Mucosa of descending colon (tissue), 3 donors: ENCODE measurements at regions not wholly inside any gene's neighbourhood (a gene's known extent, or its start where the extent isn't known, plus 50 kb on each side); places are given as distances from the start of the nearest gene placed in this dataset.

Source experiments
- ATAC-seq: fragments of 200-7000 bp; cut with Tn5 transposase; one replicate; pipeline ENCODE4 v1.9.1; 2020; ENCODE audit warnings: mild to moderate bottlenecking, moderate library complexity
- DNase-seq, 3 donors: peaks; one replicate each; pipeline ENCODE4 v3.0.0-alpha.2; 2020
- H3K36me3 ChIP-seq: fragments of 200-600 bp; one replicate; pipeline ENCODE4 v1.8.0; 2021; ENCODE audit warnings: low read depth, mild to moderate bottlenecking
- H3K4me1 ChIP-seq: fragments of 200-600 bp; one replicate; pipeline ENCODE4 v1.8.0; 2021; ENCODE audit warnings: low read depth, mild to moderate bottlenecking
- H3K4me3 ChIP-seq: fragments of 200-600 bp; one replicate; pipeline ENCODE4 v1.8.0; 2021; ENCODE audit warnings: mild to moderate bottlenecking
- H3K9me3 ChIP-seq: fragments of 200-600 bp; one replicate; pipeline ENCODE4 v1.8.0; 2021; ENCODE audit warnings: mild to moderate bottlenecking
- intact Hi-C, 2 donors: fragments of 100-400 bp; cut with DNase I in 1 of 2; cut with micrococcal nuclease in 1 of 2; formaldehyde crosslinking; loops; one replicate each; pipeline versions ENCODE4 v1.11.0 to v1.11.1; 2022; cut with DNase I, micrococcal nuclease
- TF ChIP-seq, protein P1 (sequence below): fragments of 200-600 bp; IDR thresholded peaks from one replicate; pipeline ENCODE4 v1.8.0; 2022; ENCODE audit warnings: antibody characterized with exemption, mild to moderate bottlenecking
- donor health status: DM: no; HTN: no; CAD: no; lungs with moderate emphysema.
- donor health status: DM: no; HTN: no; CAD: no.
- donor health status: DM: no; HTN: yes; CAD: no.

DNA sequence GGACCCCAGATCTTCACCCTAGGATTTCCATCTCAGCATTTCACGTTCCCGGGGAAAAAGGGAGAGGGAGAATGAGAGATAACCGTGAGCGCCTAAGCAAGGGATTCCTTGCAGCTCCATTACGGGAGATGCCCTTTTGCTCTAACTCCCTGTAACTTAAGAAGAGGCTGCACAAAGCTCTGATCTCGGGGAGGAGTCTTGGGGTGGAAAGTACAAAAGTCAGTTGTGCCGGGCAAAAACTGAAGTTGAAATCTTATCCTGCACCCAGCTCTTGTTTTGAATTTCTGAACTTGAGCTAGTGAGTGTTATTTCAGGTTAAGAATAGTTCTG is 256.4 kb upstream of the SOX21 start:
- intact Hi-C loops: no loop called here
- no peaks in the 10 kb centered on the region for H3K9me3 ChIP-seq
- H3K4me3 ChIP-seq: no peak overlapping the region
- no peaks in the 10 kb centered on the region for H3K36me3 ChIP-seq
- ATAC-seq: no peak
- no peaks in the 10 kb centered on the region for H3K4me1 ChIP-seq
- TF ChIP-seq, protein P1, sequence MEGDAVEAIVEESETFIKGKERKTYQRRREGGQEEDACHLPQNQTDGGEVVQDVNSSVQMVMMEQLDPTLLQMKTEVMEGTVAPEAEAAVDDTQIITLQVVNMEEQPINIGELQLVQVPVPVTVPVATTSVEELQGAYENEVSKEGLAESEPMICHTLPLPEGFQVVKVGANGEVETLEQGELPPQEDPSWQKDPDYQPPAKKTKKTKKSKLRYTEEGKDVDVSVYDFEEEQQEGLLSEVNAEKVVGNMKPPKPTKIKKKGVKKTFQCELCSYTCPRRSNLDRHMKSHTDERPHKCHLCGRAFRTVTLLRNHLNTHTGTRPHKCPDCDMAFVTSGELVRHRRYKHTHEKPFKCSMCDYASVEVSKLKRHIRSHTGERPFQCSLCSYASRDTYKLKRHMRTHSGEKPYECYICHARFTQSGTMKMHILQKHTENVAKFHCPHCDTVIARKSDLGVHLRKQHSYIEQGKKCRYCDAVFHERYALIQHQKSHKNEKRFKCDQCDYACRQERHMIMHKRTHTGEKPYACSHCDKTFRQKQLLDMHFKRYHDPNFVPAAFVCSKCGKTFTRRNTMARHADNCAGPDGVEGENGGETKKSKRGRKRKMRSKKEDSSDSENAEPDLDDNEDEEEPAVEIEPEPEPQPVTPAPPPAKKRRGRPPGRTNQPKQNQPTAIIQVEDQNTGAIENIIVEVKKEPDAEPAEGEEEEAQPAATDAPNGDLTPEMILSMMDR: no peak
- no peak for DNase-seq

DNA sequence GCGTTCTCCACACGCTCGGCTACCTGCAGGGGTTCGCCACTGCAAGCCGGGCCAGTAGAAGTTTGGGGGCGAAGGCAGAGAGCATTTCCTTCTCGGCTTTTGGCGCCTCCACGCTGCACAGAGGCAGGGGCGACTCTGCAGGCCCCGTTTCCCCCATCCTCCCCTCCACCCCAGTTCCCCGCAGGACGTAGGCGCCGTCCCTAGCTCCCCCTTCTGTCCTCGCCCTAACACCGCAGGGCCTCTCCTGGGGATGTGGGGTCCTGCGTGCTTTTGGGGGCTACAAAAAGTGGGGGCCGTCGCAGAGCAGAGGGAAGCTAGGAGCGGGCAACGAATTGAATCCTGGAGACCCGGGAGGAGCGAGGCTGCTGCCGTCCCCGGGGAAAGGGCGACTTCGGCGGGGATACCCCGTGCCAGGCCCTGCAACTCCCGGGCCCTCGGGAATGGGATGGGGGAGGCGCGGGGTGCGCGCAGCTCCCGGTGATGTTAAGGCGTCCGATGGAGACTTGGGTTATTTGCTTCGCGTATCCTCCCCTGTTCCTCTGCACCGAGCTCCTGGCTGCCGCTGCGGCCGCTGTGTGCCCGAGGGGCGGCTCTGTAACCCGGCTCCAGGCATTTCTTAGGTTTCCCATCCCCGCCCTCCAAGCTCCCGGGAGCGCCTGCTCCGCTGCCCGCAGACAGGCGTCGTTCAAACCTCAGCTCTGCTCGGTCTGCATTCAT is 255.9 kb upstream of the SOX21 start:
- intact Hi-C loops: no loop called here
- ATAC-seq (peak; percentile 10), DNase-seq (no peak)
- Histone ChIP-seq H3K4me3 (no peak overlapping the region), H3K4me1 (no peaks in the 10 kb centered on the region), H3K9me3 (no peaks in the 10 kb centered on the region), H3K36me3 (no peaks in the 10 kb centered on the region)
- TF ChIP-seq, protein P1: no peak

DNA sequence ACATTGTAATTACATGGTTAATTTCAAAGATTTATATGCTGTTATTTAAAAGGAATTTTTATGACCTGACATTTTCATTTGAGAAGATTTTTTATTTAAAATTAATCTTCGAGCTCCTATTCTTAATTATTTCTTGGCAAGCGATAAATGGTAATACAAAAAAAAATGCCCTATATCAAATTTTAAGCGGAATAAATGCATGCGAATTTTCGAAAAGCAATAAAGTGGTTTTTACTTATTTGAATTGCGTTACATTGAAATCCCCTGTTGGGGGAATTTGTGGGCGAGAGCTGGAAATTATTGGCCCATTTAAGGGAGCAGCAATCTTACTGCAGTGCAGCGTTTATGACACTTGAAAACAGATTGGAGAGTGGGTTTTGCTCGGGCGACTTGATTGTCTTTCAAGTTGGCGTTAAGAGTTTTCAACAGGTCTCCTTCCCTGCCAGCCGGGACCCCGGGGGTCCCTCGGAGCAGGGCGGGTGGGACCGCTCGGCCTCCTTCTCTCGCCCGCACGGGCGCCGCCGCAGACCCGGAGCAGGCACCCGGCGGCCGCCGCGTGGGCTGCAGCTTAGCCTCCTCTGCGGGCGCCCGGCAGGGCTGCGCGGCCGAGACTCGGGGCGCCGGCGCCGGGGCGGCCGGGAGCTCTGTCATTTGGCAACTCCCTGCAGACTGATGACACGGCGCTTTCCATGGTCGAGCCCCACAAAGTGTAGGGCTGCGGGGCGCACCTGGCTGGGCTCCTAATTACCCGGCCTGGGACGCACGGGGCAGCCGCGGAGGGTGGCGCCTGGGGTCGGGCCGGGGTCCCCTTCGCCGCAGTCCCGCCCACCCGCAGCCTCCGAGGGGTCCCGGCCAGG is 255.1 kb upstream of the SOX21 start:
- H3K36me3 ChIP-seq: no peaks in the 10 kb centered on the region
- DNase-seq (no peak), ATAC-seq (peak; percentile 37)
- no peaks in the 10 kb centered on the region for H3K4me1 ChIP-seq
- TF ChIP-seq, protein P1: no peak
- intact Hi-C loops: no loop called here
- no peaks in the 10 kb centered on the region for H3K9me3 ChIP-seq
- H3K4me3 ChIP-seq: no peak overlapping the region

DNA sequence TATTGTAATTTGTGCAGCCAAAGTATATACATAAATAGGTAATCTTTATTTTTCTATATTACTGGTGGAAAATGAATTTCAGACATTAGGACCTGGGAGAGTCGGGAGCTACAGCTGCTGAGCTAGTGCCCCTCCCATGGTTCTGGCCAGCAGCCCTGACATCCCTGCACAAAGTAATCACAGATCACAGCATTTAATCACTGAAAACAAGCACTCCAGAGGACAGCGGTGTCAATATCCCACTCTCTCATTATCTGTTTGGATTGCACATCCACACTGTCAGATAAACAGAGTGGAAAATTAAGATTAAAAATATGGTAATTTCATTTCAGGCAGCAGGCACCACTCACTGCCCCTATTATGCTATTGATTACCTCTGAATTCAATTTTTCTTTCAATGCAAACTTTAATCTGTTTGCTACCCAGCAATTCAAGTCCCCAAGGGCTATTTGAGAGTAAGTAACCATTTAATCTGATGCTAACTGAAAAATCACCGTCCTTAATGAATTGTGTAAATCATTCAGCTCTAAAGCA is 254.1 kb upstream of the SOX21 start:
- intact Hi-C loops: no loop called here
- H3K4me3 ChIP-seq: no peak overlapping the region
- H3K36me3 ChIP-seq: no peaks in the 10 kb centered on the region
- H3K9me3 ChIP-seq: no peaks in the 10 kb centered on the region
- H3K4me1 ChIP-seq: no peaks in the 10 kb centered on the region
- ATAC-seq (no peak), DNase-seq (no peak)
- TF ChIP-seq, protein P1: no peak

DNA sequence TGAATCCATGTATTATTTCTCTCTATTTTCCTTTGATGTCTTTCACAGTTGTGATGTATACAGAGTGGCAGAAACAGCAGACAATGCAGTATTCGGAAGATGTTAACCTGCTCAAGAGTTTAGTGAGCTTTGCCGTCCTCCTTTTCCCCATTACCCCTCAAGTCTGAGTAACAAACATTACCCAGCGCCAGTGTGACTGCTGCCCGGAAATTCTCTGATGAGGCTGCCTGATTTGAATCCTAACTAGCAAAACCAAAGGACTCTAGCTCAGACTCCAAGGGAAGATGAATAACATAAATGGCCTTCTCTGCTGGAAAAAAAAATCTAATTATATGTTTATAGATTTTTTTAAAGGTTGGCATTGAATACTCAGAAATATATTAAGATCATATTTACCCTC is 247.3 kb upstream of the SOX21 start:
- no peaks in the 10 kb centered on the region for H3K9me3 ChIP-seq
- no peak for ATAC-seq
- no peaks in the 10 kb centered on the region for H3K4me1 ChIP-seq
- DNase-seq: no peak
- intact Hi-C loops: no loop called here
- TF ChIP-seq, protein P1: no peak
- H3K4me3 ChIP-seq: no peak overlapping the region
- no peaks in the 10 kb centered on the region for H3K36me3 ChIP-seq
